HG03060 (cell line): ENCODE measurements at regions not wholly inside any gene's neighbourhood (a gene's known extent, or its start where the extent isn't known, plus 50 kb on each side); places are given as distances from the start of the nearest gene placed in this dataset.

Source experiments
- ATAC-seq: cut with Tn5 transposase; IDR thresholded peaks from one replicate; pipeline ENCODE4 v1.9.1; 2021; ENCODE audit warnings: low read depth, moderate number of reproducible peaks; ENCODE audit not compliant: unreplicated experiment

GRCh38 chr16:79752396-79752795, 151.9 kb upstream of the MAF start:
- no peak for ATAC-seq

- ATAC-seq: no peak
Observed at GRCh38 chr16:79751471-79752184, 151.1 kb upstream of the MAF start.

- ATAC-seq: no peak
Observed at GRCh38 chr16:79750311-79750710, 149.8 kb upstream of the MAF start.

DNA sequence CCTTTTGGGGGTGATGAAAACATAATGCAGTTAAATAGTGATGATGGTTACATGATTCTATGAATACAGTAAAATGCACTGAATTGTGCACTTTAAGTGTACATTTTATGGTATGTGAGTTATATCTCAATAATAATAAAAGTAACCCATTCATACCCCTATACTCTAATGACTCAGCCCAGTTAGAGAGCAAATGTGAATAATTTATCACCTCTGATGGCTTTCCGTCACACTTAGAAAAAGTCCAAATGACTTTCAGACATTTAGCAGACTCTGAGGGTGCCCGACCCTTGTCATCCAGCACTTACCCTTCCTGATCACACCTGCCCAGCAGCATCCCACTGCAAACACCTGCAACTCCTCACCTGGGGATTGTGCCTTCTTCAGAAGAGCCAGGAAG, 148.1 kb upstream of the MAF start:
- no peak for ATAC-seq

- no peak for ATAC-seq
Observed at GRCh38 chr16:79747688-79748087, 147.2 kb upstream of the MAF start.

DNA sequence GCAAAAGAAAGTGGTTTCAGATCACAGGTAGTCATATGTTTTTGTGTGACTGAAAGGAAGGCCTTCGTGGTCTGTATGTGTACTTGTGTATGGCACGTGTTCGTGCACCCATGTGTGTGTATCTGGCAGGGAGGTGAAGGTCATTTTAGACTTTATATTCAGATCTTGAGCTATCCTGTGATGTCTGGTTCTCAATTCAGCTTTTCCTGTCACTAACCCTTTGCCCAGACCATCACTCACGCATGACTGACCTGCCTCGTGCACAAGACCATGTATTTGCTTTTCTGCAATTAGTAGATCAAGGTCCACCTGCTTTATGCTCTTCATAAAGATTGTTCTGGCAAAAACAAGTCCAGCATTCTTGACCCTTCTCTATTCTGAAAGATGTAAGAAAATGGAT, 139.7 kb upstream of the MAF start:
- ATAC-seq: no peak

DNA sequence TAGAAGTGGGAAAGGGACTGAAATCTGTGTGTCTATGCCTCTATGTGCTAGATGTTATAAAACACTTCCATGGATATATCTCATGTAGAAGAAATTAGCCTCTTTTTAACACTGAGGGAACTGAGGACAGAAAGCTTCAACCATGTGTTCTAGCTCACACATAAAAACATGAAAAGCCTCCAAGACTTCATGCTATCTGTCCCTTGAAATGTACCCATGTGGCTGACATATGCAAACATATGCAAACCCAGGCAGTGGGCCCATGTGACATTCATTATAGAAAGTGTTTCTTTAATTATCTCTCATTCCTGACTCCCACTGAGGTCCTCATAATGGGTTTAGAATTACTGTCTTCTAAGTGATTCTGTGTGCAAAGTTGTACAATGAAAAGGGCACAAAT, 134.7 kb upstream of the MAF start:
- no peak for ATAC-seq

- no peak for ATAC-seq
Observed at GRCh38 chr16:79734721-79735120, 134.2 kb upstream of the MAF start.

DNA sequence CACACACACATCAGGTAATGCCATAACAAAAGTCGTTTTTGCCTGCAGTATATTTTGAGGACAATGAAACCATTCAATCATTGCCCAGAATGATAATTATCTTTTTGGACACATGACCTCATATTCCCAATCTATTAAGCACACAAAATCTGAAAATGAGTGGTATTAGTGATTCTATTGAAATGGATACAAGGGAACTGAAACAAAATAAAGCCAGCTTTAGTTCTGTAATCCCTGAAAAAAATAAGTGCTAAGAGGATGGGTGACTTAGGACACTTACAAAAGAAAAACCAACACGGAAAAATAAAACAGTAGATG, 128.3 kb upstream of the MAF start:
- no peak for ATAC-seq

DNA sequence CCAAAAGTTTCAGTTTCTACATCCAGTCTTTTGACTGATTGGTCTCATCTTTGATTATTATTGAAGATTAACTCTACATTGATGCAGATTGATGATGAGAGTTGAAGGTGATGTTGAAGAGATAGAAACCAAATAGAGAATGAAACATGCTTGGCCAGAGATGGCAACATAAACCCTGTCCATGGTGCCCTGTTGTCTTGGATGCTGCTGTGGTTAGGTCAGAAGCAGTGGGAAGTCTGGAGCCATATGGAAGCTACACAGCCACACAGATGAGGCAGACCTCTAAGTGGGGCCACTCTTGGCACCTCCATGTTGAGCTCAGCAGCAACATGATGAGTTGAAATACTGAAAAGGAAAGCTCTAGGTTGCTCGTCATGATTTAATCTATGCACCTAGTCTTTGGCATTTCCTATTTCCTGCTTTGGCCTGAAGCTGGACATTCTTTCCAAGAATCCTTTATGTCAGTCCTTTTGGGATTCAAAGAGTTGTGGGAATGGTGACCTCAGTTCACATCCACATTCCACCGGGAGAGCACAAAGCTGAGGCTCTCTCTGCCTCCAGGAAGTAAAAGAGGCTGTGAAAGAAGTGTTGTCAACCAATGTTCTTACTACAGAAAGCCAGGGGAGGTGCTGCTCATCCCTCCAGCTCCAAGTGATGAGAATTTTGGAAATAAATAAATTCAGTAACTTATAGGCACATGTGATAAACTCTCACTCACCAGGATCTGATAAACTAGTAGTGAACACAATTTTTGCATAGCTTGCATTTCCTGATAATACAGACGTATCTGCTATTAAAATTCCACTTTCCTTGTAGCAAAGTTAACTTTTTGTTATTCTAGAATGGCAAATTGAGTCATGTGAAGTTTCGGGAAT, 127.7 kb upstream of the MAF start:
- no peak for ATAC-seq

- ATAC-seq: no peak
Observed at GRCh38 chr16:79726902-79727301, 126.4 kb upstream of the MAF start.

- no peak for ATAC-seq
Observed at GRCh38 chr16:79725051-79725450, 124.5 kb upstream of the MAF start.

DNA sequence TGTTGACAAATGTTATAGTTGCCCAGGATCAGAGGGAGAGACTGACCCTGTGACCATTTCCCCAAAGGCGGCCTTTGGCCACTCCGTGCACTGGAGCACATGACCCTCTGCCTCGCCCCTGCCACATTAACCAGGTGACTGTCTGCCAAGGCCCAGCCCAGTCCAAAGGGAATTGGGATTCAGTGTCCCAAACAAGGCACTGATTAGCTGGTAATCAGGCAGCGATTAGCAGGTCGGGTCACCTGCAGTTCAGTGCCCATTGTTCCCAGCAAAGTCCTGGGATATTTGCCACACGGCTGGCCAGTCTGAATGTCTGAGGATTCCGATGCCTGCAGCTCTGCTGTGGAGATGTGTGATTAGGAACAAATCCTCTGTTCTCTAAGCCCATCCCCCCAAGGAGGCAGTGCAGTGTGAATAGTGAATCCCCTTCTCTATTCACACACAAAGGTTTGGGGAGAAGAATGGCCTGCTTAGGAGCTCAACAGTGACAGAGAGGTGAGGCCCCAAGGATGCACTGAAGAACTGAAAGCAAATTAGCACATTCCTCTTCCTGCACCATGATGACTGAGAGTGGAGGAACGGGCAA, 123.1 kb upstream of the MAF start:
- no peak for ATAC-seq

DNA sequence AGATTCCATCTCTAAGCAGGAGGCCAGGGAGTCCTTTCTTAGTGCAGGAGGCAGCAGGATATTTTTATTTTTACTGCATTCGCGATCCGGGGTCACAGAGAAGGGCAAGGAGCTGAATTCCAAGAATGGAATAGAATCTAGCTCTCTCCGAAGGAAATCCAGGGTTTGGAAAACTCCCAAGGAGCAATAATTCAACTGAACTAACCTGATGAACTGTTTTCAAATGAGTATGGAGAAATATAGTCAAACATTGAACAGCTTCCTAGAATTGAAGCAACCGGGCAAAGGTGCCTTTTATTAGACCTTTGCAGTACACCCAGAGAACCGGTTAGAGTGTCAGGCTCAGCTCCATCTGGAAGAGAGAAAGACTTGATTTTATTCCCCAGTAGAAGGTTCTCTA, 120.7 kb upstream of the MAF start:
- ATAC-seq: no peak

GRCh38 chr16:79717333-79718137, 117.0 kb upstream of the MAF start:
- no peak for ATAC-seq

GRCh38 chr16:79716645-79717332, 116.3 kb upstream of the MAF start:
- no peak for ATAC-seq

- ATAC-seq: no peak
Observed at GRCh38 chr16:79715061-79715460, 114.5 kb upstream of the MAF start.

- no peak for ATAC-seq
Observed at GRCh38 chr16:79714440-79714839, 113.9 kb upstream of the MAF start.

DNA sequence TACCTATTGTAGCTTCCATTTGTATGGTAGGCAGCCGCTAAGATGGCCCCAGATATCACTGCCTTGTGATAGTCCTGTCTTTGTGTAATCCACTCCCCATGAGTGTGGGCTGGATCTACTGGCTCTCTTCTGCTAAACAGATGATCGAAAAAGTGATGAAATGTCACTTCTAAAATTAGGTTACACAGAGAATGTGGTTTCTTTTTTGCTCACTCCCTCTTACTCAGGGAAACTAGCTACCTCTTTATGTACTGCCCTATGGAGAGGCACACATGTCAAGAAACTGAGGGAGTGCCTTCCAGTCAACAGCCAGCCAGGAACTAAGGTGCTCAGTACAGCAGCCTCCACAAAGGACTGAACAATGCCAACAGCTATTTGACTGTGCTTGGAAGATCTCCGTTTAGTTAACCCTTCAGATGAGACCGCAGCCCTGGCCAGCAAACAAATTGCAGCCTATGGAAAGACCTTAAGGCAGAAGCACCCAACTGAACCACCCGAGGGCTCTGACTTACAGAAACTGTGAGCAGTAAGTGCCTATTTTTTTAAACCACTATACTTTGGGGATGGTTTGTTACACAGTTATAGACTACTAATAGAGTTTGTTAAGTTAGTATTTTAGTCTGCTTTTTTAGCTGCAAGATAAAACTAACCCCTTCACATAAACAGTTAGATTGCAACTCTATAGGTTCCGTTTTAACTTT, 113.2 kb upstream of the MAF start:
- ATAC-seq: no peak

GRCh38 chr16:79712276-79712675, 111.7 kb upstream of the MAF start:
- no peak for ATAC-seq
